SK-N-SH (cell line): ENCODE measurements at regions not wholly inside any gene's neighbourhood (a gene's known extent, or its start where the extent isn't known, plus 50 kb on each side); places are given as distances from the start of the nearest gene placed in this dataset.

Experiments used
- CTCF ChIA-PET: fragments of 300-600, 350-600 bp; formaldehyde crosslinking; extraction: SDS; loops from one replicate; lab custom pipeline; 2021; lab: Yijun Ruan, JAX
- POLR2A ChIA-PET: fragments of 350-600 bp; sonication (Branson Sonifier 250); formaldehyde crosslinking; extraction: SDS; loops from one replicate; lab custom pipeline; 2020; ENCODE audit warnings: antibody characterized with exemption, inconsistent platforms; lab: Yijun Ruan, JAX
- DNase-seq: peaks from one replicate; pipeline ENCODE4 v3.0.0; 2012
- H2AFZ ChIP-seq: fragments of 200-600 bp; sonication (generic); 2 replicates; pipeline ENCODE4 v1.8.1; 2016; ENCODE audit warnings: antibody characterized with exemption, mild to moderate bottlenecking, low read depth
- H3F3A ChIP-seq: fragments of 200-600 bp; sonication (generic); replicated peaks from 2 replicates; pipeline ENCODE3; 2016; ENCODE audit warnings: antibody characterized with exemption, mild to moderate bottlenecking; ENCODE audit not compliant: insufficient read depth
- H3K27ac ChIP-seq, 2 experiments: fragments of 200-500 bp in 1 of 2; fragments of 200-600 bp in 1 of 2; sonication (Bioruptor generic) in 1 of 2; sonication (generic), shearing (Covaris generic) in 1 of 2; 2 replicates each; pipeline versions ENCODE4 v1.5.1 to v1.6.1; 2014 to 2016; ENCODE audit warnings: low read depth in 2 of 2, inconsistent platforms in 1 of 2, low read length in 1 of 2, mild to moderate bottlenecking in 1 of 2, mixed read lengths in 1 of 2
- H3K27me3 ChIP-seq: fragments of 200-600 bp; sonication (generic), shearing (Covaris generic); 2 replicates; pipeline ENCODE4 v1.6.1; 2016; ENCODE audit warnings: mixed run types; ENCODE audit not compliant: insufficient read depth
- H3K36me3 ChIP-seq, 2 experiments: fragments of 200-500 bp in 1 of 2; fragments of 200-600 bp in 1 of 2; sonication (Bioruptor generic) in 1 of 2; sonication (generic) in 1 of 2; replicated peaks in 1 of 2; 2 replicates each; pipeline versions ENCODE3 to v1.5.1; 2014 to 2016; ENCODE audit warnings: low read length in 1 of 2, mild to moderate bottlenecking in 1 of 2; ENCODE audit not compliant: insufficient read depth in 2 of 2, control insufficient read depth in 1 of 2
- H3K4me1 ChIP-seq, 2 experiments: fragments of 200-500 bp in 1 of 2; fragments of 200-600 bp in 1 of 2; sonication (Bioruptor generic) in 1 of 2; sonication (generic), shearing (Covaris generic) in 1 of 2; 2 replicates each; pipeline versions ENCODE4 v1.5.1 to v1.6.1; 2014 to 2016; ENCODE audit warnings: low read depth in 1 of 2, low read length in 1 of 2, mixed run types in 1 of 2; ENCODE audit not compliant: insufficient read depth in 2 of 2, control insufficient read depth in 1 of 2
- H3K4me2 ChIP-seq: fragments of 200-600 bp; sonication (generic), shearing (Covaris generic); 2 replicates; pipeline ENCODE4 v1.6.1; 2017; ENCODE audit warnings: mixed run types
- H3K4me3 ChIP-seq, 2 experiments: fragments of 200-500 bp in 1 of 2; fragments of 200-600 bp in 1 of 2; sonication (Bioruptor generic) in 1 of 2; sonication (generic), shearing (Covaris generic) in 1 of 2; 2 replicates each; pipeline versions ENCODE4 v1.5.1 to v1.8.1; 2014 to 2016; ENCODE audit warnings: low read depth in 2 of 2, inconsistent platforms in 1 of 2, low read length in 1 of 2, mild to moderate bottlenecking in 1 of 2, mixed read lengths in 1 of 2, moderate library complexity in 1 of 2
- H3K79me2 ChIP-seq: fragments of 200-600 bp; sonication (generic); 2 replicates; pipeline ENCODE4 v1.8.1; 2017; ENCODE audit warnings: mild to moderate bottlenecking; ENCODE audit not compliant: insufficient read depth
- H3K9ac ChIP-seq: fragments of 200-600 bp; sonication (generic); 2 replicates; pipeline ENCODE4 v1.6.1; 2017; ENCODE audit warnings: mixed run types
- H3K9me2 ChIP-seq: fragments of 200-600 bp; sonication (generic); 2 replicates; pipeline ENCODE4 v1.6.1; 2017; ENCODE audit warnings: mixed run types
- H3K9me3 ChIP-seq: fragments of 200-600 bp; sonication (generic); 2 replicates; pipeline ENCODE4 v1.6.1; 2017; ENCODE audit warnings: mixed run types, mild to moderate bottlenecking, moderate library complexity
- H4K20me1 ChIP-seq: fragments of 200-600 bp; sonication (generic); 2 replicates; pipeline ENCODE4 v1.6.1; 2017; ENCODE audit warnings: mild to moderate bottlenecking, mixed run types; ENCODE audit not compliant: insufficient read depth
- EZH2phosphoT487 ChIP-seq: fragments of 200-600 bp; sonication (generic); IDR thresholded peaks from 2 replicates; pipeline ENCODE4 v1.6.1; 2017; ENCODE audit warnings: low read depth, mixed run types, mild to moderate bottlenecking, antibody characterized with exemption, moderate library complexity, borderline replicate concordance
- FOXJ3 ChIP-seq: sonication (generic); formaldehyde crosslinking; IDR thresholded peaks from 2 replicates; pipeline ENCODE4 v1.5.1; 2020; ENCODE audit warnings: mild to moderate bottlenecking, missing genetic modification reagents
- FOXM1 ChIP-seq: IDR thresholded peaks from 2 replicates; pipeline ENCODE4 v1.4.0; 2012; ENCODE audit warnings: low read depth, mild to moderate bottlenecking
- IRF3 ChIP-seq: fragments of 150-350 bp; IDR thresholded peaks from 2 replicates; pipeline ENCODE4 v1.6.1; 2016; ENCODE audit warnings: mild to moderate bottlenecking, low read depth, low read length
- MEF2A ChIP-seq: IDR thresholded peaks from 2 replicates; pipeline ENCODE4 v1.4.0; 2012; ENCODE audit warnings: low read depth, borderline replicate concordance
- MXI1 ChIP-seq: IDR thresholded peaks from 2 replicates; pipeline ENCODE4 v1.6.1; 2012; ENCODE audit warnings: mild to moderate bottlenecking, low read depth, low read length, improper control_type of control experiment
- NRF1 ChIP-seq: IDR thresholded peaks from 2 replicates; pipeline ENCODE4 v1.6.1; 2012; ENCODE audit warnings: low read depth, mild to moderate bottlenecking, low read length
- PBX3 ChIP-seq: IDR thresholded peaks from 2 replicates; pipeline ENCODE4; 2012
- POLR2AphosphoS5 ChIP-seq: IDR thresholded peaks from 2 replicates; pipeline ENCODE4 v1.6.1; 2012; ENCODE audit warnings: low read depth, low read length
- RAD21 ChIP-seq: IDR thresholded peaks from 2 replicates; pipeline ENCODE4 v1.6.1; 2012; ENCODE audit warnings: mild to moderate bottlenecking, low read length
- RCOR1 ChIP-seq: fragments of 150-350 bp; IDR thresholded peaks from 2 replicates; pipeline ENCODE4 v1.6.1; 2017; ENCODE audit warnings: antibody characterized with exemption, low read length
- SIN3A ChIP-seq: IDR thresholded peaks from 2 replicates; pipeline ENCODE4 v1.6.1; 2012; ENCODE audit warnings: low read depth, mild to moderate bottlenecking, low read length, moderate library complexity, borderline replicate concordance
- TAF1 ChIP-seq: IDR thresholded peaks from 2 replicates; pipeline ENCODE4 v1.6.1; 2012; ENCODE audit warnings: low read depth, mild to moderate bottlenecking, low read length, moderate library complexity, borderline replicate concordance
- TCF12 ChIP-seq: IDR thresholded peaks from 2 replicates; pipeline ENCODE4 v1.4.0; 2012
- TEAD4 ChIP-seq: IDR thresholded peaks from 2 replicates; pipeline ENCODE4 v1.4.0; 2012; ENCODE audit warnings: mild to moderate bottlenecking, borderline replicate concordance; ENCODE audit not compliant: insufficient read depth
- USF1 ChIP-seq: IDR thresholded peaks from 2 replicates; pipeline ENCODE4 v1.4.0; 2012; ENCODE audit warnings: low read depth, borderline replicate concordance
- USF2 ChIP-seq: fragments of 150-350 bp; IDR thresholded peaks from 2 replicates; pipeline ENCODE4 v1.6.1; 2017; ENCODE audit warnings: antibody characterized with exemption, low read length, low read depth, borderline replicate concordance
- YY1 ChIP-seq: IDR thresholded peaks from 2 replicates; pipeline ENCODE4 v1.4.0; 2012; ENCODE audit warnings: low read depth, mild to moderate bottlenecking
- ZBTB33 ChIP-seq: IDR thresholded peaks from 2 replicates; pipeline ENCODE4 v1.4.0; 2012; ENCODE audit warnings: low read depth, borderline replicate concordance
- WGBS: methylation state at CpG from one replicate; pipeline ENCODE4 v1.1.6; 2017; ENCODE audit warnings: low lambda C conversion rate; 5-methylcytosine and 5-hydroxymethylcytosine counted together

- TF ChIP-seq USF1, result no peak
These were observed 286.4 kb upstream of the SMIM31 start (continued) for GRCh38 chr4:164467493-164467892.

GRCh38 chr4:164481306-164482091 lies 272.4 kb upstream of the SMIM31 start:
- no peaks in the 10 kb centered on the region for H3K27me3 ChIP-seq
- no peak overlapping the region for H3K4me2 ChIP-seq
- H3K79me2 ChIP-seq, result no peaks in the 10 kb centered on the region
- no peaks in the 10 kb centered on the region for H4K20me1 ChIP-seq
- no peaks in the 10 kb centered on the region for H3K9me3 ChIP-seq
- H3K36me3 ChIP-seq, result no peaks in the 10 kb centered on the region
- no peak overlapping the region for H2AFZ ChIP-seq
- ChIA-PET CTCF (no interaction called here), POLR2A (no interaction called here)
- no peak overlapping the region for H3K9ac ChIP-seq
- H3K27ac ChIP-seq, result no peak overlapping the region
- DNase-seq, result no peak
- no peaks in the 10 kb centered on the region for H3F3A ChIP-seq
- WGBS, result 4% methylated on average over 4 of the region's 4 CpGs
- peaks cover 0 to 13% of the 10 kb centered on the region in 2 experiments; a peak in 1 of 4 replicates for H3K4me1 ChIP-seq
- no peaks in the 10 kb centered on the region for H3K9me2 ChIP-seq
- TF ChIP-seq RCOR1, result no peak
- TF ChIP-seq NRF1, result no peak
- TF ChIP-seq SIN3A, result no peak
- TF ChIP-seq FOXJ3, result no peak
- TF ChIP-seq FOXM1, result no peak
- TF ChIP-seq MXI1, result no peak
- TF ChIP-seq RAD21, result no peak
- no peak for TF ChIP-seq MEF2A
- TF ChIP-seq, all 33 proteins: peak for 0
- H3K4me3 ChIP-seq, result no peak overlapping the region

- H3K9me2 ChIP-seq, result no peaks in the 10 kb centered on the region
- no peaks in the 10 kb centered on the region for H4K20me1 ChIP-seq
- ChIA-PET POLR2A (no interaction called here), CTCF (no interaction called here)
- H3F3A ChIP-seq, result no peaks in the 10 kb centered on the region
- no peak for TF ChIP-seq RAD21
- TF ChIP-seq IRF3, result no peak
- TF ChIP-seq YY1, result no peak
- TF ChIP-seq POLR2AphosphoS5, result no peak
- TF ChIP-seq MEF2A, result no peak
- TF ChIP-seq TEAD4, result no peak
- TF ChIP-seq EZH2phosphoT487, result no peak
- TF ChIP-seq TCF12, result no peak
- no peak for TF ChIP-seq SIN3A
- TF ChIP-seq PBX3, result no peak
- no peak for TF ChIP-seq RCOR1
- no peak for TF ChIP-seq TAF1
- TF ChIP-seq ZBTB33, result no peak
- no peak for TF ChIP-seq USF2
- TF ChIP-seq NRF1, result no peak
- H3K27me3 ChIP-seq, result no peaks in the 10 kb centered on the region
- H3K4me2 ChIP-seq, result no peak overlapping the region
- H3K79me2 ChIP-seq, result no peaks in the 10 kb centered on the region
- no peak for DNase-seq
- H2AFZ ChIP-seq, result no peak overlapping the region
- H3K9me3 ChIP-seq, result no peaks in the 10 kb centered on the region
- H3K36me3 ChIP-seq, result no peaks in the 10 kb centered on the region
- WGBS, result 3% methylated on average over 4 of the region's 4 CpGs
- no peak overlapping the region for H3K27ac ChIP-seq
- no peak overlapping the region for H3K9ac ChIP-seq
- no peak overlapping the region for H3K4me3 ChIP-seq
- peaks cover 0 to 13% of the 10 kb centered on the region in 2 experiments; a peak in 1 of 4 replicates for H3K4me1 ChIP-seq
These were observed 271.9 kb upstream of the SMIM31 start for GRCh38 chr4:164482092-164482404.
